BJ (cell line): ENCODE measurements at regions not wholly inside any gene's neighbourhood (a gene's known extent, or its start where the extent isn't known, plus 50 kb on each side); places are given as distances from the start of the nearest gene placed in this dataset. TPM values are rescaled to one million over a fixed set of nuclear protein-coding genes. Genes with fewer than 3 reads are reported as not detected.

Source experiments
- small RNA-seq: library from RNA; depleted of rRNA; stranded (forward); fragments of <200 nt; gene quantifications from one replicate; pipeline ENCODE3, GENCODE V24; 2012; ENCODE audit warnings: low replicate concordance, low read depth; ENCODE audit not compliant: insufficient read length

Small RNA genes in the stretch of these regions (small RNA-seq; reads per million reads assigned to genes)
- gene RNU7-14P = not detected
